ENCODE measurements at regions not wholly inside any gene's neighbourhood (a gene's known extent, or its start where the extent isn't known, plus 50 kb on each side); places are given as distances from the start of the nearest gene placed in this dataset.
"Not testable (repeated sequence)": the region's sequence is repeated elsewhere in the genome, so short reads cannot be mapped to it uniquely, and the experiment has no call there.

GRCh38 chr6:10177704-10178103 lies 237.2 kb downstream of the TFAP2A start:
- no peak for DNase-seq

- no peak for DNase-seq
These were observed 239.5 kb downstream of the TFAP2A start for GRCh38 chr6:10175362-10175761.

- DNase-seq, result no peak
These were observed 240.1 kb downstream of the TFAP2A start for GRCh38 chr6:10174761-10175160.

GRCh38 chr6:10174056-10174455 lies 240.8 kb downstream of the TFAP2A start:
- DNase-seq, result no peak

GRCh38 chr6:10171706-10172105 lies 243.2 kb downstream of the TFAP2A start:
- DNase-seq, result not testable (repeated sequence)

GRCh38 chr6:10170816-10171215 lies 244.1 kb downstream of the TFAP2A start:
- no peak for DNase-seq

- DNase-seq, result no peak
These were observed 248.8 kb downstream of the TFAP2A start for GRCh38 chr6:10166031-10166430.

GRCh38 chr6:10163203-10163962 lies 251.5 kb downstream of the TFAP2A start:
- no peak for DNase-seq

GRCh38 chr6:10156875-10157274 lies 258.0 kb downstream of the TFAP2A start:
- DNase-seq, result no peak

- DNase-seq, result no peak
These were observed 260.6 kb downstream of the TFAP2A start for GRCh38 chr6:10154251-10154650.

GRCh38 chr6:10151144-10151915 lies 263.5 kb downstream of the TFAP2A start:
- no peak for DNase-seq

- DNase-seq, result no peak
These were observed 265.3 kb downstream of the TFAP2A start for GRCh38 chr6:10149603-10150002.

GRCh38 chr6:10146715-10147451 lies 268.0 kb downstream of the TFAP2A start:
- no peak for DNase-seq

- DNase-seq, result no peak
These were observed 270.1 kb downstream of the TFAP2A start for GRCh38 chr6:10144772-10145171.

- DNase-seq, result no peak
These were observed 273.0 kb downstream of the TFAP2A start for GRCh38 chr6:10141746-10142443.

- DNase-seq, result no peak
These were observed 274.1 kb downstream of the TFAP2A start for GRCh38 chr6:10140824-10141223.

- DNase-seq, result no peak
These were observed 274.7 kb downstream of the TFAP2A start for GRCh38 chr6:10140136-10140535.

- DNase-seq, result no peak
These were observed 276.0 kb downstream of the TFAP2A start for GRCh38 chr6:10138917-10139316.

GRCh38 chr6:10136636-10137035 lies 278.2 kb downstream of the TFAP2A start:
- DNase-seq, result no peak

- not testable (repeated sequence) for DNase-seq
These were observed 280.7 kb downstream of the TFAP2A start for GRCh38 chr6:10134185-10134584.

- no peak for DNase-seq
These were observed 286.2 kb downstream of the TFAP2A start for GRCh38 chr6:10128721-10129120.

GRCh38 chr6:10122164-10122563 lies 292.7 kb downstream of the TFAP2A start:
- no peak for DNase-seq
